GM23248 (cell line): ENCODE measurements at regions not wholly inside any gene's neighbourhood (a gene's known extent, or its start where the extent isn't known, plus 50 kb on each side); places are given as distances from the start of the nearest gene placed in this dataset.

Source experiments
- EZH2 ChIP-seq: fragments of 200-600 bp; sonication (generic); IDR thresholded peaks from 2 replicates; pipeline ENCODE4 v1.6.1; 2018; ENCODE audit warnings: antibody characterized with exemption, mild to moderate bottlenecking; ENCODE audit not compliant: insufficient read depth, poor library complexity, severe bottlenecking
- EZH2phosphoT487 ChIP-seq: fragments of 200-600 bp; sonication (generic); IDR thresholded peaks from 2 replicates; pipeline ENCODE4 v1.6.1; 2018; ENCODE audit warnings: antibody characterized with exemption, moderate library complexity, mild to moderate bottlenecking, low read depth; ENCODE audit not compliant: insufficient read depth

- TF ChIP-seq EZH2, result no peak
- TF ChIP-seq EZH2phosphoT487, result no peak
Measured at GRCh38 chr9:108720191-108720642, 135.6 kb downstream of the ACTL7B start.
